ENCODE measurements at regions not wholly inside any gene's neighbourhood (a gene's known extent, or its start where the extent isn't known, plus 50 kb on each side); places are given as distances from the start of the nearest gene placed in this dataset.
"Not testable (repeated sequence)": the region's sequence is repeated elsewhere in the genome, so short reads cannot be mapped to it uniquely, and the experiment has no call there.

DNA sequence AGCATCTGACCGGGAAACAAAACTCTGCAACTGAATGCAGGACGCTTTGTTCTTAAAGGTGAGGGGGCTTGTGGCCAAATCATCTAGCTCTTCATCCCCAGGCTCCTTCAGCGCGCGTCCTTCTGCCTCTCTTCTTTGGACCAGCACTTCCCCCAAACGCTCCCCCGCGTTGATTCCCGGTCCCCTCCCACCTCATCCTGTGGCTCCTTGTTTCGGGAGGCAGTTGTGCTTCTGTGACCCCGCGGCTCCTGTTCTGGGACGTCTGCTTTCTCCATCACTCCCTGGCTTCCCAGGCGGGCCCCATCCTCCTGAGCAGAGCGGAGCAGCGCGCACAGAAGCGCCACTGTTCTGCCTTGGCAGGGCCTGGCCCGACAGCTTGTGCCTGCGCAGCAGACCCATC lies 109.7 kb upstream of the ZNG1E start:
- DNase-seq (ENCODE audit: low read depth, low spot score); H3K4me2 ChIP-seq (ENCODE audit: low read length); H3K27ac ChIP-seq (ENCODE audit: low read depth, low read length); CTCF ChIA-PET; H3K4me1 ChIP-seq (ENCODE audit: control insufficient read depth in 1 of 2, insufficient read depth in 2 of 2, low read length in 2 of 2); intact Hi-C loops (cut with micrococcal nuclease); RAD21 ChIA-PET (ENCODE audit: low non-redundant PET in 1 of 2, low total read pairs in 2 of 2, uncharacterized antibody in 2 of 2, unreplicated experiment in 2 of 2); POLR2A ChIA-PET; H3K36me3 ChIP-seq (ENCODE audit: control insufficient read depth in 1 of 2, insufficient read depth in 2 of 2, low read length in 2 of 2); H4K20me1 ChIP-seq (ENCODE audit: insufficient read depth); H3K4me3 ChIP-seq (replicated peaks in 1 of 2; ENCODE audit: low read depth in 1 of 2, low read length in 2 of 2); H3K9me2 ChIP-seq (ENCODE audit: insufficient read depth); H2AFZ ChIP-seq (ENCODE audit: low read depth, low read length, poor library complexity, severe bottlenecking); ATAC-seq; BruUV-seq (replicated peaks); H3K9me3 ChIP-seq (ENCODE audit: control insufficient read depth in 1 of 2, insufficient read depth in 1 of 2, low read depth in 1 of 2, low read length in 2 of 2); H3K79me2 ChIP-seq (ENCODE audit: insufficient read depth, low read length); H3K9ac ChIP-seq (ENCODE audit: low read length); H3K27me3 ChIP-seq (ENCODE audit: insufficient read depth, low read length): not testable (repeated sequence)

- H3K9ac ChIP-seq (ENCODE audit: low read length); H3K4me3 ChIP-seq (replicated peaks in 1 of 2; ENCODE audit: low read depth in 1 of 2, low read length in 2 of 2); H3K27ac ChIP-seq (ENCODE audit: low read depth, low read length); ATAC-seq; intact Hi-C loops (cut with micrococcal nuclease); H3K79me2 ChIP-seq (ENCODE audit: insufficient read depth, low read length); H3K36me3 ChIP-seq (ENCODE audit: control insufficient read depth in 1 of 2, insufficient read depth in 2 of 2, low read length in 2 of 2); H2AFZ ChIP-seq (ENCODE audit: low read depth, low read length, poor library complexity, severe bottlenecking); H3K4me2 ChIP-seq (ENCODE audit: low read length); H3K9me3 ChIP-seq (ENCODE audit: control insufficient read depth in 1 of 2, insufficient read depth in 1 of 2, low read depth in 1 of 2, low read length in 2 of 2); CTCF ChIA-PET; H4K20me1 ChIP-seq (ENCODE audit: insufficient read depth); H3K27me3 ChIP-seq (ENCODE audit: insufficient read depth, low read length); BruUV-seq (replicated peaks); POLR2A ChIA-PET; DNase-seq (ENCODE audit: low read depth, low spot score); RAD21 ChIA-PET (ENCODE audit: low non-redundant PET in 1 of 2, low total read pairs in 2 of 2, uncharacterized antibody in 2 of 2, unreplicated experiment in 2 of 2); H3K9me2 ChIP-seq (ENCODE audit: insufficient read depth); H3K4me1 ChIP-seq (ENCODE audit: control insufficient read depth in 1 of 2, insufficient read depth in 2 of 2, low read length in 2 of 2): not testable (repeated sequence)
Observed at GRCh38 chr9:65519018-65519417, 156.7 kb upstream of the ZNG1E start.

- H3K79me2 ChIP-seq (ENCODE audit: insufficient read depth, low read length); H3K4me1 ChIP-seq (ENCODE audit: control insufficient read depth in 1 of 2, insufficient read depth in 2 of 2, low read length in 2 of 2); H2AFZ ChIP-seq (ENCODE audit: low read depth, low read length, poor library complexity, severe bottlenecking); H3K27ac ChIP-seq (ENCODE audit: low read depth, low read length); DNase-seq (ENCODE audit: low read depth, low spot score); H3K9ac ChIP-seq (ENCODE audit: low read length); H3K36me3 ChIP-seq (ENCODE audit: control insufficient read depth in 1 of 2, insufficient read depth in 2 of 2, low read length in 2 of 2); H3K4me2 ChIP-seq (ENCODE audit: low read length); ATAC-seq; H3K27me3 ChIP-seq (ENCODE audit: insufficient read depth, low read length); intact Hi-C loops (cut with micrococcal nuclease); CTCF ChIA-PET; H4K20me1 ChIP-seq (ENCODE audit: insufficient read depth); RAD21 ChIA-PET (ENCODE audit: low non-redundant PET in 1 of 2, low total read pairs in 2 of 2, uncharacterized antibody in 2 of 2, unreplicated experiment in 2 of 2); H3K9me2 ChIP-seq (ENCODE audit: insufficient read depth); H3K4me3 ChIP-seq (replicated peaks in 1 of 2; ENCODE audit: low read depth in 1 of 2, low read length in 2 of 2); H3K9me3 ChIP-seq (ENCODE audit: control insufficient read depth in 1 of 2, insufficient read depth in 1 of 2, low read depth in 1 of 2, low read length in 2 of 2); BruUV-seq (replicated peaks); POLR2A ChIA-PET: not testable (repeated sequence)
Observed at GRCh38 chr9:65514465-65514864, 161.3 kb upstream of the ZNG1E start.

DNA sequence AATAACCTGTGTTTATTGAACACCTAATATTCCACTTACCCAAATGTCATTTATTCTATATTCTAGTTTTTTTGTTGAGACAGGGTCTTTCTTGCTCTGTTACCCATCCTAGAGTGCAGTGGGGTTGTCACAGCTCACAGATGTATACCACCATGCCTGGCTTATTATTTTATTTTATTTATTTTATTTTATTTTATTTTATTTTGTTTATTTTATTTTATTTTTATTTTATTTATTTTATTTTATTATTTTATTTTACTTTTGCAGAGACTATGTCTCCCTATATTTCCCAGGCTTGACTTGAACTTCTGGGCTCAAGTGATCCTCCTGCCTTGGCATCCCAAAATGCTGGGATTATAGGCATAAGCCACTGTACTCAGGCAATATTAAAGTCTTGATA lies 167.8 kb upstream of the ZNG1E start:
- H3K27me3 ChIP-seq (ENCODE audit: insufficient read depth, low read length); H3K36me3 ChIP-seq (ENCODE audit: control insufficient read depth in 1 of 2, insufficient read depth in 2 of 2, low read length in 2 of 2); intact Hi-C loops (cut with micrococcal nuclease); H3K9me3 ChIP-seq (ENCODE audit: control insufficient read depth in 1 of 2, insufficient read depth in 1 of 2, low read depth in 1 of 2, low read length in 2 of 2); H3K4me1 ChIP-seq (ENCODE audit: control insufficient read depth in 1 of 2, insufficient read depth in 2 of 2, low read length in 2 of 2); DNase-seq (ENCODE audit: low read depth, low spot score); H3K4me3 ChIP-seq (replicated peaks in 1 of 2; ENCODE audit: low read depth in 1 of 2, low read length in 2 of 2); BruUV-seq (replicated peaks); H3K9me2 ChIP-seq (ENCODE audit: insufficient read depth); H3K4me2 ChIP-seq (ENCODE audit: low read length); H3K27ac ChIP-seq (ENCODE audit: low read depth, low read length); POLR2A ChIA-PET; H3K9ac ChIP-seq (ENCODE audit: low read length); RAD21 ChIA-PET (ENCODE audit: low non-redundant PET in 1 of 2, low total read pairs in 2 of 2, uncharacterized antibody in 2 of 2, unreplicated experiment in 2 of 2); H2AFZ ChIP-seq (ENCODE audit: low read depth, low read length, poor library complexity, severe bottlenecking); CTCF ChIA-PET; ATAC-seq; H3K79me2 ChIP-seq (ENCODE audit: insufficient read depth, low read length); H4K20me1 ChIP-seq (ENCODE audit: insufficient read depth): not testable (repeated sequence)

GRCh38 chr9:65504686-65505085 lies 171.0 kb upstream of the ZNG1E start:
- POLR2A ChIA-PET; BruUV-seq (replicated peaks); RAD21 ChIA-PET (ENCODE audit: low non-redundant PET in 1 of 2, low total read pairs in 2 of 2, uncharacterized antibody in 2 of 2, unreplicated experiment in 2 of 2): not testable (repeated sequence)

More at GRCh38 chr9:65504686-65505085, 171.0 kb upstream of the ZNG1E start:
- H3K79me2 ChIP-seq (ENCODE audit: insufficient read depth, low read length); ATAC-seq; H4K20me1 ChIP-seq (ENCODE audit: insufficient read depth); intact Hi-C loops (cut with micrococcal nuclease); H3K9me2 ChIP-seq (ENCODE audit: insufficient read depth); H2AFZ ChIP-seq (ENCODE audit: low read depth, low read length, poor library complexity, severe bottlenecking); H3K4me1 ChIP-seq (ENCODE audit: control insufficient read depth in 1 of 2, insufficient read depth in 2 of 2, low read length in 2 of 2); H3K27ac ChIP-seq (ENCODE audit: low read depth, low read length); DNase-seq (ENCODE audit: low read depth, low spot score); H3K27me3 ChIP-seq (ENCODE audit: insufficient read depth, low read length); CTCF ChIA-PET; H3K36me3 ChIP-seq (ENCODE audit: control insufficient read depth in 1 of 2, insufficient read depth in 2 of 2, low read length in 2 of 2); H3K9me3 ChIP-seq (ENCODE audit: control insufficient read depth in 1 of 2, insufficient read depth in 1 of 2, low read depth in 1 of 2, low read length in 2 of 2); H3K4me2 ChIP-seq (ENCODE audit: low read length); H3K4me3 ChIP-seq (replicated peaks in 1 of 2; ENCODE audit: low read depth in 1 of 2, low read length in 2 of 2); H3K9ac ChIP-seq (ENCODE audit: low read length): not testable (repeated sequence)
